Activated T-cell treated with anti-CD3 and anti-CD28 coated beads, Interleukin-2, amount 50 U/mL, for 24 hours (primary cell): ENCODE measurements at regions not wholly inside any gene's neighbourhood (a gene's known extent, or its start where the extent isn't known, plus 50 kb on each side); places are given as distances from the start of the nearest gene placed in this dataset.

Experiments used
- DNase-seq: peaks from one replicate; pipeline ENCODE4 v3.0.0-alpha.2; 2020
- H3K27ac Mint-ChIP-seq: 2 replicates; pipeline ENCODE4 v1.8.0; 2020; ENCODE audit warnings: mild to moderate bottlenecking, mixed read lengths
- H3K27me3 Mint-ChIP-seq: 2 replicates; pipeline ENCODE4 v1.8.0; 2020; ENCODE audit warnings: mixed read lengths
- H3K36me3 Mint-ChIP-seq: 2 replicates; pipeline ENCODE4 v1.8.0; 2020; ENCODE audit warnings: low read depth, mixed read lengths
- H3K4me1 Mint-ChIP-seq: 2 replicates; pipeline ENCODE4 v1.8.0; 2020; ENCODE audit warnings: low read depth, mixed read lengths
- H3K4me3 Mint-ChIP-seq: 2 replicates; pipeline ENCODE4 v1.8.0; 2020; ENCODE audit warnings: mild to moderate bottlenecking, moderate library complexity, mixed read lengths
- H3K9me3 Mint-ChIP-seq: 2 replicates; pipeline ENCODE4 v1.8.0; 2020; ENCODE audit warnings: mixed read lengths

DNA sequence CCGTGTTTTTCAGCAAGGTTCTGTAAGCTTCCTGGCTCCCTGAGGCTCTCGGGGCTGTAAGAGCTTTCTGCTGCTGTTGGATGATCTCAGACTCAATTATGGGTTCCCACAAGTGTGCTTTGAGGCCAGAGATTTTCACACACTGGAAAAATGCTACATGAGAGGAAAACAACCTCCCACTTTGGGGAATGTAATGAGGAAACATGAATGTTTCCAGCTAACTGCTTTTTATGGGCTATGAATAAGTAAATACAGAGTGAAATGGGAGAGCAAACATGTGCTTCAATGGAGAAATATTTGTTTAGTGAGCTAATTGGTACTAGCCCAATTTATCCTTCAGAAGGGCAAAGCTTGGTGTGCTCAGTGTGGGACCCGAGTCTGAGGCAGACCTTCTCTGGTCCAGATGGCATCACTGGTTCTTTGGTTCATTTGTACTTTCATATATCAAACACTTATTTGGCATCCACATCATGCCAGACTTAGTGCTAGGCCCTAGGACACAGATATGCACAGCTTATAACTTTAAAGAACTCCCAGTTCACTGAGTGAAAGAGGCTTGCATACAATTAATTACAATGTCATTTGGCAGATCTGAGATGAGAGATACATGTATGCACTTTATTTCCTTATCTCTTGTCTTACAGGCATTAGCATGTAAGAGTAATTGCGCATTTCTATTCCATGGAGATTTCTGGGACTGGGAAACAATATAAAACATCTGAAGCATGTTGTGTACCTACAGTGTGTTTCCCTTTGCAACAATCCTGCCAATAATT, 248.8 kb downstream of the RDH14 start:
- Mint-ChIP-seq H3K4me3 (no peak overlapping the region), H3K27ac (no peak overlapping the region), H3K4me1 (no peaks in the 10 kb centered on the region), H3K9me3 (peaks cover 2% of the 10 kb centered on the region), H3K27me3 (peaks cover 4% of the 10 kb centered on the region), H3K36me3 (no peaks in the 10 kb centered on the region)
- no peak for DNase-seq

DNA sequence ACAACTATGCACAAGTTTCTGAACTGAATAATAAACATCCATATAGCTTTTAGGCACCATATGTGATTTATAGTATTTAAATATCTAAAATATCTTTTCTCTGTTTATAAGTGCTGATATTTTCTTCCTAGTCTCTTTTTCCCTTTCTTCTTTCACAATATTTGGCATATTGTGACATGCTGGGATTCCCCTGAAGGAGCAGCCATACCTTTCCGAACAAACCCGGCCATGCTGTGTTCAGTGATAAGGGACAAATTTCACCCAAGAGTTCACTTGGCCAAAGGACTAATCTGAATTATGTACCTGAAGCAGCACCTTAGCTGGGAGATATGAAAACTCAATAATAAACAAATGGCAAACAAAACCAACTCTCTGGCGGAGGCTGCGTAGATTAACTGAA, 250.8 kb downstream of the RDH14 start:
- H3K36me3 Mint-ChIP-seq: no peaks in the 10 kb centered on the region
- no peak overlapping the region for H3K4me3 Mint-ChIP-seq

DNA sequence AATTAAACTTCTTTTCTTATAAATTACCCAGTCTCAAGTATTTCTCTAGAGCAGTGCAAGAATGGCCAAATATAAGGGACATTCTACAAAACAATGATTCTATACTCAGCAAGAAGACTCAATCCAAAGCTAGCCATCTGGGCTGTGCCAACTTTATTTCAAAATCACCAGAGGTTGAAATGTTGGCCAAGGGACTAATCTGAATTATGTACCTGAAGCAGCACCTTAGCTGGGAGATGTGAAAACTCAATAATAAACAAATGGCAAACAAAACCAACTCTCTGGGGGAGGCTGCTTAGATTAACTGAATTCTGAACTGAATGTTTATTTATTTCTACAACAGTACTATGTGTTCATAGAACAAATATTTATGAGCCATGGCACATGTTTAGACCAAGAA, 251.3 kb downstream of the RDH14 start:
- no peak overlapping the region for H3K4me3 Mint-ChIP-seq
- peaks cover 2% of the 10 kb centered on the region for H3K9me3 Mint-ChIP-seq
- H3K4me1 Mint-ChIP-seq: no peaks in the 10 kb centered on the region
- peaks cover 4% of the 10 kb centered on the region for H3K27me3 Mint-ChIP-seq
- H3K27ac Mint-ChIP-seq: no peak overlapping the region
- no peak for DNase-seq
- H3K36me3 Mint-ChIP-seq: no peaks in the 10 kb centered on the region

More for the DNA sequence above, 250.8 kb downstream of the RDH14 start:
- no peak overlapping the region for H3K27ac Mint-ChIP-seq
- H3K4me1 Mint-ChIP-seq: no peaks in the 10 kb centered on the region
- peaks cover 2% of the 10 kb centered on the region for H3K9me3 Mint-ChIP-seq
- no peak for DNase-seq
- peaks cover 4% of the 10 kb centered on the region for H3K27me3 Mint-ChIP-seq

DNA sequence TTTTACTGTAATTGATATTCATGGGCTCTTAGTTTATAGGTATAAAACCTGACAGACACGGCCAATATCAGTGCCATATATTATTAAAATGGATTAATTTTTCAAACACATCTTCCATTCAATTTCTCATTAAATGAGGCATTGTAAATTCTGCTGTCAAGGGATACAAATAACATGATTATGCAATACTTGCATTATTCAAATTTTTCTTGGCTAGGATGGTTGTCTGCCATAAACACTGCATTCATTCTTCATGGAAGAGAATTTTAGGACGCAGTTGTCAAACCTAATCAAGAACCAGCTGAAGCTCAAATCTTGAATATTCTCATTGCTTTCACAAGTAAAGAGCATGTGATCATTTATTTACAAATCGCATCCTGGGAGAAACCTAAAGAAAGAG, 255.6 kb downstream of the RDH14 start:
- peaks cover 2% of the 10 kb centered on the region for H3K9me3 Mint-ChIP-seq
- no peaks in the 10 kb centered on the region for H3K36me3 Mint-ChIP-seq
- DNase-seq: no peak
- no peaks in the 10 kb centered on the region for H3K4me1 Mint-ChIP-seq
- peaks cover 4% of the 10 kb centered on the region for H3K27me3 Mint-ChIP-seq
- H3K4me3 Mint-ChIP-seq: no peak overlapping the region
- no peak overlapping the region for H3K27ac Mint-ChIP-seq

DNA sequence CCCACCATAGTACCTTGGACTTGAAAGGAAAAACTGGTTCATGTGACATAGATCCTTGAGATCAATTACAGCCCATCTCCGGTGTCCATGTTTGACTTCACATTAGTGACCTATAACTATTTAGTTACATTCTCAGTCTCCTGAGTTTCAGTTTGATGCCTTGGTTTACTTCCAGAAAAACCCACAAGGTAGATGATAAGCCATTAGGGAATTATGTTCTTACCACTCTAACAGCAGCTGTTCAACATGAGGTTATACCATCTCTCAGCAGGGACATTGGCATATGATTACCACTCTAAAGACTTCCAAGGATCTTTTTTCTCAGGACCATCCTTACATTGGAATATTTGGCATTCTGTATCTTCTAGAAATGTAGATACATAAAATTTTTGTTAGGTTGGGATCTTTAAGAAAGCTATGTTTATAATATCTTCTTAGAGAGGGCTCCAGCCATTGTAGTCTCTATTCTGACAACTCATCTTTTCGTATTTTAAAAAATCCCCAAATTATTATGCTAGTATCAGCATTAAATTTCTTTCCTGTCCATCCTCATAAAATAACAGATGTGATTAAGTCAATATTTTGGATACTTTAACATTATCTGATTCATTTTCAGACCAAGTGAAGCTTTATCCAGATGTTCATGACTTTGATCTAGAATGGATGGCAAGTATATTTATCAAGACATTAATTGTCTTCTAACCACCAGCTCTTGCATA, 258.9 kb downstream of the RDH14 start:
- H3K4me3 Mint-ChIP-seq: no peak overlapping the region
- H3K36me3 Mint-ChIP-seq: no peaks in the 10 kb centered on the region
- H3K27ac Mint-ChIP-seq: no peak overlapping the region
- H3K4me1 Mint-ChIP-seq: no peaks in the 10 kb centered on the region
- no peaks in the 10 kb centered on the region for H3K9me3 Mint-ChIP-seq
- no peak for DNase-seq
- no peaks in the 10 kb centered on the region for H3K27me3 Mint-ChIP-seq

DNA sequence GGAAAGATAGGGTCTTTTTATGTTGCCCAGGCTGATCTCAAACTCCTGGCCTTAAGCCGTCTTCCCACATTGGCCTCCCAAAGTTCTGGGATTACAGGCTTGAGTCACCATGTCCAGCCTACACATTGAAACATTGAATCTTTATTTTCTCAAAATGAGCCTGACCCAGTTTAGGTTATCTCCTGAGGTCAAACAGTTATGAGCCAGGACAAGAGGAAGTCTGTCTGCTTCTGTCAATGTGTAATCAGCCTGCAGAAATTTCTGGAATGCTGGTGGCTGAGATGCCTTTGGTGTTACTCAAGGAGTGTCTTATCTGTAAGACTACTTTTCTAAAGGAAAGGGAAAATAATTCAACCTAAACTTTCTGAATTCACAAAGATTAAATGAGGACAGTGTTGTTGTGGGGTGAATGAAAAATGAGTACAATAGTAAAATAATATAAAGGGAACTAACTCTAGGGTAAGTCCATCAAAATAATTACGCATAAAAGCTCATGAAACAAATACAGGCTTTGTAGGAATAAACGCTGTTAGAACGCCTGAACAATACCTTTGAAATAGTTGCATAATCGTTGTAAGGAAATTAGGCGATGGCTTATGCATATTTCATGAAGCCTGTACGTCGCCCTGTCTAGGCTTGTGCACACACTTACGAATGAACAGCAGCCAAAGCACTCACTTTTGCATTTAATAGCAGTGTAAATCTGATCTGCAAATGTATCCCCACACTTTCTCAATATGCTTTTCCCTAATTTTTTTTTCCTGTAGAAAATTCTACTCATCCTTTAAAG, 260.8 kb downstream of the RDH14 start:
- no peak for DNase-seq
- Mint-ChIP-seq H3K4me1 (no peaks in the 10 kb centered on the region), H3K36me3 (no peaks in the 10 kb centered on the region), H3K27me3 (no peaks in the 10 kb centered on the region), H3K9me3 (no peaks in the 10 kb centered on the region), H3K27ac (no peak overlapping the region), H3K4me3 (no peak overlapping the region)

DNA sequence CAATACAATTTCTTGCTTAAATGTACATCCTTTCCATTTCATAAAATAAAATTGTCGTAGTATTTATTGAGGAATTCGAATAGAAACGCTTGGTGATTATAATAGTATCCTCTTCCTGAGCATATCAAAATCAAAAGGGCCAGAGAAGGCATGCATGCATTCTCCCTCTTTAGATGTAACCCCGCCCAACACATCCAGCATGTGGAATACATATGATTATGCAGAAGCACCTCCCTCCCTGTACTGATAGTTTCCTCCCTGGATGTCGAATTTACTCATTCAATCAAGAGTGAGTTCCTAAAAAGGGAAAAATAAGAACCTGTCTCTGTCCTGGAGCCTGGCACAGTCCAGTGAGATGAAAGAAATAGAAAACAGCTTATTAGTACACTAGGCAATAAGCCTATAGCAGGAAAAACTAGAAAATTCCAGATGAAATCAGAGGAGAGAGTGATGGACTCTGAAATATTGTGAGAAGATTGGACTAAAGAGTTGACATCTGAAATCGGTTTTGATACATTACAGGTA, 262.9 kb downstream of the RDH14 start:
- DNase-seq: no peak
- no peak overlapping the region for H3K27ac Mint-ChIP-seq
- H3K27me3 Mint-ChIP-seq: no peaks in the 10 kb centered on the region
- no peak overlapping the region for H3K4me3 Mint-ChIP-seq
- no peaks in the 10 kb centered on the region for H3K9me3 Mint-ChIP-seq
- no peaks in the 10 kb centered on the region for H3K4me1 Mint-ChIP-seq
- H3K36me3 Mint-ChIP-seq: no peaks in the 10 kb centered on the region

DNA sequence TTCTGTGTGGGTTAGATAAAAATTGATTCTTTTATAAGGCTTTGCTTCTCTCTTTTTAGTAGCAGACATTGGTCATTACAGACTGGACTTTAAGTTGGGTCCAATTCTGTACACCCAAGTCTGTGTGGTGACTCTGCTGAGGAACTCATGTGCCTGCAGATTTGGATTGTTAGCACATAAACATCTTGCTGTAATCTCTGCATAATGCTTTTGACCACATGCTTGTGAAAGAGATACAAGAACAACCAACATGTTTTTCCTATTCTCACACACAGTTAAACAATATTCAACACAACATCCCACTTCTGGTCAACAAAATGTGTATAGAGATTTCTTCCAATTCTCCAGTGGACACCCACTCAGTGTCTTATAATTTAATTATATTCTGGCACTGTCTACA, 270.1 kb downstream of the RDH14 start:
- Mint-ChIP-seq H3K4me3 (no peak overlapping the region), H3K9me3 (peaks cover 6% of the 10 kb centered on the region), H3K27ac (no peak overlapping the region), H3K27me3 (peaks cover 3% of the 10 kb centered on the region), H3K4me1 (no peaks in the 10 kb centered on the region), H3K36me3 (no peaks in the 10 kb centered on the region)
- no peak for DNase-seq

DNA sequence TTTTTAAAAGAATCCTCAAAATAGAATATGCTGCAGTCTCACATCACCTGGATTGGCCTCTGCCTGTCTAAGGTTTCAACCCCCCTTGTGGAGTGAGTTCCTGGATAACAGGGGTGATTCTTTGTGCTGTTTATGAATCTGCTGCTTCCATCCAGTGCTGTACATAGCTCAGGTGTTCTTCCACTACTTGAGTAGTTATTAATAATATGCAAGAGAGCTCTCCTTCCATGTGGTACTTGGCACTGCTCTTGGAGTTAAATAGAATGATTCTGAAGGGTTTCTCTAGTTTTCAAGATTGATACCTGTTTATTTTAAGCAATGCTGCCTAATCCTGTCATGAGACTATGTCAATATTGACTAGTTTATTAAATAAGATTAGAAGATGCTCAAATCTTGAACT, 273.6 kb downstream of the RDH14 start:
- no peak overlapping the region for H3K27ac Mint-ChIP-seq
- no peaks in the 10 kb centered on the region for H3K36me3 Mint-ChIP-seq
- H3K4me3 Mint-ChIP-seq: no peak overlapping the region
- no peaks in the 10 kb centered on the region for H3K4me1 Mint-ChIP-seq
- peaks cover 6% of the 10 kb centered on the region for H3K9me3 Mint-ChIP-seq
- no peak for DNase-seq
- H3K27me3 Mint-ChIP-seq: peaks cover 3% of the 10 kb centered on the region

DNA sequence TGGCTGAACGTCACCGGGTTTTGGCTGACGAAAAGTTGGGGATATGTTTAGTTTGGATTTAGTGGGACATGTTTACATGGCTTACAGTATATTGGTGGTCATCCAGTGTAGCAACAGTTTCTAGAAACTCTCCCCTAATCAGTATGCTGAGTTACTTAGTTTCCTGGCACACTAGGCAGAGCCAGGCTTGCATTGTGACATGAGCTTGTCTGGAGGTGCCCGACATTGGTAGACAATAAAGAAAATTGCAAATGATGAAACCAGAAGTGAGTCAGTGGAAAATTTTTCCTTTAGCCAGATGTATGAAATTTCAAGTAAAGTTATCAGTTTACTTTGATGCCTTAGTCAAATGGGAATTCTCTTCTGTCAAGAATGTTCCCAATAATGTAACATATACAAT, 276.1 kb downstream of the RDH14 start:
- Mint-ChIP-seq H3K27me3 (peaks cover 7% of the 10 kb centered on the region), H3K36me3 (no peaks in the 10 kb centered on the region), H3K4me1 (no peaks in the 10 kb centered on the region), H3K9me3 (peaks cover 6% of the 10 kb centered on the region), H3K4me3 (no peak overlapping the region), H3K27ac (no peak overlapping the region)
- no peak for DNase-seq

DNA sequence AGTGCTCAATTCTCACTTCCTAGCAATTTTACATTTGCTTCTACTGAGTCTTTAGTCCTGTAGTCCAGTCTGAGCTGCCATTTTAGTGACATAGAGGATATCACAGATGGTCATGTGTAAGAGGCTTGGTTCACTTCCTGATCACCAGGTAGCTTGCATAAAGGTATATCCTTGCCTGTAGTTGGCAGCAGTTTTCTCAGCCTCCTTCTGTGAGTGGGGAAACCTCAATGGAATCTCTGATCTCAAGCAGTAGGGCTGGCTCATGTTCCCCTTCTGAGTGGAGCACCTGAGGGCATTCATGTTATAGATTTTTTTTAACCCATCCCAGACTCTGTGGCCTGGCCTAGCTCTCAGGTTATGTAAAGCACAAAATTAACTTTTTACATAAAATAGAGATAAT, 278.4 kb downstream of the RDH14 start:
- Mint-ChIP-seq H3K27me3 (peaks cover 8% of the 10 kb centered on the region), H3K27ac (no peak overlapping the region), H3K9me3 (peaks cover 6% of the 10 kb centered on the region), H3K4me1 (no peaks in the 10 kb centered on the region), H3K4me3 (no peak overlapping the region), H3K36me3 (no peaks in the 10 kb centered on the region)
- DNase-seq: no peak

DNA sequence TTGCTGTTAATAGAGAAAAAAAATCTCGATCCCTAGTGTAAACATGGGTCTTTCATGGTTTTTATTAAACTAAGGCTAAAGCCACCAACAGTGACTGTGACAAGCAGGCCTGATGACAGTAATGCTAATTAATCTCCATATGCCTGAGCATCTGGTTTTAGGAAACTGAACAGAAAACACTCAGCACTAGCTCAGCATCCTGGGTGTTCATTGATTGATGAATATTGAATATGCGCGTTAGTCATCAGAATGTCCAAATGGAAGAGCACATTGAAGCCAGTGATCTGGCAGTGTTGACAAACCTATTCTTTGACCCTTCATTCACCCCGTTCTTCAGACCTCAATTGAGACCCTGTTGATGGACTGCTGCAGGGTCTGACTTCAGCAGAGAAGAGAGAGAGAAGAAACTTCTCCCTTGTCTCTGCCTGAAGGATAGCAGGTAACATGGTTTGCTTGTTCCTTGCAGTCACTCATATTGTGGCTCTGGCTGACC, 283.8 kb downstream of the RDH14 start:
- no peaks in the 10 kb centered on the region for H3K9me3 Mint-ChIP-seq
- DNase-seq: no peak
- H3K36me3 Mint-ChIP-seq: no peaks in the 10 kb centered on the region
- no peak overlapping the region for H3K27ac Mint-ChIP-seq
- no peaks in the 10 kb centered on the region for H3K4me1 Mint-ChIP-seq
- H3K27me3 Mint-ChIP-seq: peaks cover 5% of the 10 kb centered on the region
- no peak overlapping the region for H3K4me3 Mint-ChIP-seq

DNA sequence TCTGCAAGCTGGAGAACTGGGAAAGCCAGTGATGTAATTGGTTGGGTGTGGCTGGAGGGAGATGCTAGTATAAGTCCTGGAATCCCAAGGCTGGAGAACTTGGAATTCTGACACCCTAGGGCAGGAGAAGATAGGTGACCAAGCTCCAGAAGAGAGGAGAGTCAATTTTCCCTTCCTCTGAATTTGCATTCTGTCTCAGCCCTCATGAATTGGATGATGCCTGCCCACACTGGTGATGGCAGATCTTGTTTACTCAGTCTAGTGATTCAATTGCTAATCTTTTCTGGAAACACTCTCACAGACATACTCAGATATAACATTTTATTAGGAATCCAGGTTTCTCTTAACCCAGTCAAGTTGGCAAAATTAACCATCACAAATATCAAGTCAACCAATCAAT, 287.2 kb downstream of the RDH14 start:
- Mint-ChIP-seq H3K4me3 (no peak overlapping the region), H3K36me3 (no peaks in the 10 kb centered on the region), H3K4me1 (no peaks in the 10 kb centered on the region), H3K27me3 (no peaks in the 10 kb centered on the region), H3K9me3 (no peaks in the 10 kb centered on the region), H3K27ac (no peak overlapping the region)
- DNase-seq: no peak

DNA sequence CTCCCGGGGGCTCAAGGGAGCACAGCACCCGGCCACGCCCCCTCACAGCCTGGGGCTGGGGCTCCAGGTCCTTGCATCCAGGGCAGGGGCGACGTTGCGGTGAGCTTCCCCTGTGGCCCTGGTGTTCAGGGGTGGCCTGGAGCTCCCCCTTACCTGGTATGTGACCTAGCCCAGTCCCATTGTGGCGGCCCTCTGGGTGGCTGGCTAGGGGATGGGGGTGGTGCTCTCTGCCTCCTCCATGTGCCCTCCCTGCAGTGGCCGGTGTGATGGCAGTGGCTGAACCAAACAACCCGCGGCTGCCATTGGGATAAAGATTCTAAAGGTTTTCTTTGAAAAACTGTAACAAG, 288.3 kb downstream of the RDH14 start:
- Mint-ChIP-seq H3K4me3 (no peak overlapping the region), H3K9me3 (no peaks in the 10 kb centered on the region), H3K27me3 (no peaks in the 10 kb centered on the region), H3K4me1 (no peaks in the 10 kb centered on the region), H3K27ac (no peak overlapping the region), H3K36me3 (no peaks in the 10 kb centered on the region)
- DNase-seq: no peak
